GM18870 (cell line): ENCODE measurements at regions not wholly inside any gene's neighbourhood (a gene's known extent, or its start where the extent isn't known, plus 50 kb on each side); places are given as distances from the start of the nearest gene placed in this dataset.
A peak's percentile ranks its signal among the peaks of the same experiment; 100 is the strongest.

Source experiments
- ATAC-seq: cut with Tn5 transposase; IDR thresholded peaks from one replicate; pipeline ENCODE4 v1.9.1; 2021; ENCODE audit warnings: moderate library complexity; ENCODE audit not compliant: unreplicated experiment

DNA sequence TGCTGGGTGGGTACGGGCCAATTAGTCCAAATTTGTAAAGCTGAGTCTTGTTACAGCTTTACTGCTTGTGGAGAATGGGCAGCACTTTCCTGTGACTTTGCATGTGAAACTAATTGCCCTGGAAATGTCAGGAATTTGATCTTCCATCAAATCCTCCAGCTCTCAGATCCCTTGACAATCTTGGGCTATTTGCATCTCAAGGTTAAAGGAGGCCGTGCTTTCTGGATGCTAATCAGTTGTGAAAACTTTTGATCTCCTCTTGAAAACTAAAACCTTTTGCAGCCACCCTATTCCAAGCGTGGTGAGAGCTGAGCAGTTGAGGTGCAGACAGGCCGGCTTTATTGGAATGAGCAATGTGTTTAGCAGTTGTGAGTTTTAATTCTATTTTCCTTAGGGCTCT, 68.0 kb upstream of the CLINT1 start:
- ATAC-seq = no peak

- no peak for ATAC-seq
These were observed 67.1 kb upstream of the CLINT1 start for GRCh38 chr5:157925786-157926671.

DNA sequence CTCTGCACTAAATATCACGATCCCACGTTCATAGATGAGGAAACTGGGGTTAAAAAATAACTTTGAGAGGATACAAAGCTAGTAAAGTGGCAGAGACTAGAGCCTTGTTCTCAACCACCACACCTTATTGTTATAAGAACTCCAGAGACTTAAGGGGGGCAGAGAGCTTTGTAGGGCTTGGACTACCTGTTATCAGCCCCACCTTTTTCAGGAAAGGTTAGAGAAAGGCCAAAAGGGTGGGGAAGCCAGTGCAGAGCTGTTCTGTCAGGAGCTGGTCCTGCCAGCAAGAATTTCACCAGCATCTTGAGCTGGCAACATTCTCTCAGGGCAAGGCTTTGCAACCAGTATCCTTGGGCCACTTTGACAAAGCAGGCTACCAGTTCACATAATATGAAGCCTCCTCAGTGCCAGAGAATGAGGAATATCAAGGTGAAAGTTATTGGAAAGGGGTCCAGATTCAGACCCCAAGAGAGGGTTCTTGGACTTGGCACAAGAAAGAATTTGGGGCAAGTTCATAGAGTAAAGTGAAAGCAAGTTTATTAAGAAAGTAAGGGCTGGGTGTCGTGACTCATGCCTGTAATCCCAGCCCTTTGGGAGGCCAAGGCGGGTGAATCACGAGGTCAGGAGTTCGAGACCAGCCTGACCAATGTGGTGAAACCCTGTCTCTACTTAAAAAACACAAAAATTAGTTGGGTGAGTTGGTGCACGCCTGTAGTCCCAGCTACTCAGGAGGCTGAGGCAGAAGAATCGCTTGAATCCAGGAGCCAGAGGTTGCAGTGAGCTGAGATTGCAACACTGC, 66.2 kb upstream of the CLINT1 start:
- ATAC-seq = no peak

DNA sequence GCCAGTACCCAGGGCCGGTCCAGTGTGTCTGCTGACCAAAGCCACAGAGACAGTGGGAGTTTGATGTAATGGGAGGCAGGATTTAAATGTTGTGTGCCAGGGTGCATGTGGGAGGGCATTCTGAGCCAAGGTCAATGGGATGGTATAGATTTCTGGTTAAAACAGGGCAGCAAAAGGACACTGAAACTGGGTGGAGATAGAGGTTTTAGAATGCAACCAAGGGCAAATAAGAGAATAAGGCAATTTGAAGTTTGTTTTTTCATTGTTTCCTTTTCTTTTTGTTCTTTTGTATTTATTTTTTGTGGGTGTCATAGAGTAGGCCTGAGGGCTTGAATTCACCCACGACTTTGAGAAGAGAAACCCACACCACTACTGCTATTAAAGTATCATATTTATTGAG, 65.5 kb upstream of the CLINT1 start:
- ATAC-seq = no peak

DNA sequence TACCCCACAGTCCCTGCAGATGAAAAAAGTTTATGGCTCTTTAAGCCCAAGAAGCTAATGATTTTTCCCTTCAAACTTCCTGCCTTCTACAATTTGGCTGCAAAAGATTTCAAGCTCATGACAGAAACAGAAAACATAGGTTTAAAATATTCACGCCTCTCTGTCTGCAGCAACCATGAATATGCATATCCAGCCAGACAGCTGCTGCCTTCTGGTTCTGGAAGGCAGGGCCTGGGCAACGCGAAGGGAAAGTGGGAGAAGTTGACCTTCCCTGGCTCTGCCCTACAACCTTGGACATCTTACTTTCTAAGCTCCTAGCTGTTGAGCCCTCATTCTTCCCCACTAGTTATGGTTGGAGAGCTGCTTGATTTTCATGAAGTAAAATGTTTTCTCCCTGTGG, 64.8 kb upstream of the CLINT1 start:
- no peak for ATAC-seq

- no peak for ATAC-seq
These were observed 63.1 kb upstream of the CLINT1 start for GRCh38 chr5:157922026-157922425.

- ATAC-seq = no peak
These were observed 61.9 kb upstream of the CLINT1 start for GRCh38 chr5:157920828-157921170.

DNA sequence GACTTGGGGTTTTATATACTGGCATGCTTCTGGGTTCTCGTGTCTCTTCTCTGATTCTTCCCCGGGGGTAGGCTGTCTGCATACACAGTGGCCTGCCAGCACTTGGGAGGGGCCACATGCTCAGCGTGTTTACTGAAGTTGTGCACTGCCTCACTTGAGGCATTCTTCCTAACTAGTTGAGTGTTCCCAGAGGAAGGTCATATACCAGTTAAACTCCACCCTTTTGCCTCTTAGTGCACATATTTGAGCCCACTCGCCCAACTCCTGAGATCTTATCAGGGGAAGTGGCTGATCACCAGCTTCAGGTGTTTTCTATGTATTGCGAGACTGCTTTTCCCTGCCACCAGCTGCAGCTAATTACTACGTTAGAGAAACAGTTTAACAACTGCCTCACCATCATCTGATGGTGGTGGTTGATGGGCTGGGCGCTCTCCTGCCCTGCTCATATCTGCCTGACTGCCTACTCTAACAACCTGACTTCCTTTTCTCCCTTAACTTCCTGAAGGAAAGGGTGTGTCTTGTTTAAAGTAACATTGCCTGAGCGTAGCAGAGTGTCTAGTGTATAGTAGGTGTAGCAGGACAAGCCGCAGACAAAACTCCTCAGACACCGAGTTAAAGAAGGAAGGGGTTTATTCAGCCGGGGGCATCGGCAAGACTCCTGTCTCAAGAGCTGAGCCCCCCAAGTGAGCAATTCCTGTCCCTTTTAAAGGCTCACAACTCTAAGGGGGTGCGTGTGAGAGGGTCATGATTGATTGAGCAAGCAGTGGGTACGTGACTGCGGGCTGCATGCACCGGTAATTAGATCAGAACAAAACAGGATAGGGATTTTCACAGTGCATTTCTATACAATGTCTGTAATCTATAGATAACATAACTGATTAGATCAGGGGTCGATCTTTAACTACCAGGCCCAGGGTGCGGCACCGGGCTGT, 60.1 kb upstream of the CLINT1 start:
- no peak for ATAC-seq

DNA sequence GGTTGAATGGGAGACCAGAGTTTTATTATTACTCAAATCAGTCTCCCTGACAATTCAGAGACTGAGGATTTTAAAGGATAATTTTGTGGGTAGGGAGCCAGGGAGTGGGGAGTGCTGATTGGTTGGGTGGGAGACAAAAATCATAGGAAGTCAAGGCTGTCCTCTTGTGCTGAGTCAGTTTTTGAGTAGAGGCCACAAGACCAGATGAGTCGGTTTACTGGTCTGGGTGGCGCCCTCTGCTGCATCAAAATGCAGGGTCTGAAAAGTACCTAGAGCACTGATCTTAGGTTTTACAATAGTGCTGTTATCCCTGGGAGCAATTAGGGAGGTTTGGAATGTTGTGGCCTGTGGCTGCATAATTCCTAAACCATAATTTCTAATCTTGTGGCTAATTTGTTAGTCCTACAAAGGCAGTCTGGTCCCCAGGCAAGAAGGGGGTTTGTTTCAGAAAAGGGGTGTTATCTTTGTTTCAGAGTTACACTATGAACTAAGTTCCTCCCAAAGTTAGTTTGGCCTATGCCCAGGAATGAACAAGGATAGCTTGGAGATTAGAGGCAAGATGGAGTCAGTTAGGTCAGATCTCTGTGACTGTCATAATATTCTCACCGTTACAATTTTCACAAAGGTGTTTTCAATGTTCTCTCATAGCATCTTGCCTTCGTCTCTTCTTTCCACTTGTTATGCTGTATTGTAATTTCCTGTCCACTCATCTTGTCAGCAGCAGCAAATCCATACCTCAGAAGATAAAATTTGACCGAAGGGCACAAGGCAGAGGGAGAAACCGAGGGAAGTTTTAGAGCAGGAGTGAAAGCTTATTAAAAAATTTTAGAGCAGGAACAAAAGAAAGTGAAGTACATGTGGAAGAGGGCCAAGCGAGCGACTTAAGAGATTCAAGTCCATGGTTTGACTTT, 59.2 kb upstream of the CLINT1 start:
- no peak for ATAC-seq

GRCh38 chr5:157917491-157917890, 58.5 kb upstream of the CLINT1 start:
- no peak for ATAC-seq

GRCh38 chr5:157915638-157916037, 56.7 kb upstream of the CLINT1 start:
- no peak for ATAC-seq

GRCh38 chr5:157914151-157914788, 55.3 kb upstream of the CLINT1 start:
- no peak for ATAC-seq

DNA sequence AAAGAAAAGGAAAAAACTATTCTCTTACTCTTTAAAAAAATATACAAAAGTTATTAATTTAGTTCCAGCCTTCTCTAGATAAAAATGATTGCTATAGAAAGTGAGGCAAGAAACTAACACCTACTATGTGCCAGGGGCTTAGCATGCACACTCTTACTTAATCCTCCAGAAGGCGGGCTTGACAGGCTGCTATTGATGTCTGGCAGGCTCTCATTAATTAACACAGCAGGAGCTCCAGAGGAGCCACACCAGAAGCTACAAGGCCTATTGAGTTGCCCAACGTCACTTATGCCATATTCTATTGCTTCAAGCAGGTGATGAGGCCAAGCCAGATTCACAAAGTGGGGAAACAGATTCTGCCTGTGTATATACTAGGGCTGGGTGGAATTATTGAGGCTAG, 54.6 kb upstream of the CLINT1 start:
- ATAC-seq = no peak

DNA sequence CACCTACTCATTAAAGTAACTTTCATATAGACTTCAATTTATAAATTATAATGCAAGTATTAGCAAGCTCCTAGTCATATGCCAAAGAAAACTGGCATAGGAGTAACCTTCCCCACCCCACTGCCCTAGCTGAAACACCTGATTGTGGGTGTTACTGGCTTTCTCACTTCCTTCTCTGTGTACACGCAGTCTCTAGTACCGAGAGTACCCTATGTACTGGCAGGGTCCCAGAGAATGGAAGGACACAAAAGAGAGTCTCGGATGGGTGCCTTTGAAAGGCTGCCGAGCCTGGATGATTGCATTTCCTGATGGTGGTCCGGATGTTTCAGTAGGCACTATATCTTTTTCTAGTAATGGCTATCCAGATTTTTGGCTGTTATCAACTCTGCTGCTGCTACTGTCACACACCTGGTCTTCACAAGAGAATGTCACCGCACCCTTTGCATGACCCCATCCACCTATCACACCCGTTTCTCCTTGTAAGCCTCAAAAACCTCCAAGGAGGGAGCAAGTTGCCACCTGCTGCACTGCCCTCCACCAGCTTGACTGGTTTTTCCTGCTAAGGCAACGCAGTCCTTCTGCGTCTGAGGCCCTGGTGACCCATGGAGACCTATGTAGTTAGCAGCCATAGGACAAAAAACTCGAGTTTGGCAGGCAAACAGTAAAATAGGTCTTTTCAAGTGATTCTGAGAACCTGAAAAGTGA, 53.8 kb upstream of the CLINT1 start:
- peak; percentile 88 for ATAC-seq

GRCh38 chr5:157911568-157911967, 52.6 kb upstream of the CLINT1 start:
- ATAC-seq = no peak
